BJ (cell line): ENCODE measurements at regions not wholly inside any gene's neighbourhood (a gene's known extent, or its start where the extent isn't known, plus 50 kb on each side); places are given as distances from the start of the nearest gene placed in this dataset.

Experiments used
- CTCF ChIA-PET: fragments of 350-600 bp; formaldehyde crosslinking; extraction: SDS; loops from one replicate; lab custom pipeline; 2021; ENCODE audit warnings: antibody characterized with exemption, inconsistent platforms; lab: Yijun Ruan, JAX
- POLR2A ChIA-PET: fragments of 300-600 bp; sonication (Branson Sonifier 250); formaldehyde crosslinking; extraction: SDS; loops from one replicate; lab custom pipeline; 2021; ENCODE audit warnings: antibody characterized with exemption; lab: Charles Lee
- DNase-seq: peaks from one replicate; pipeline ENCODE4 v3.0.0-alpha.2; 2011; ENCODE audit warnings: low read depth
- H3K27me3 ChIP-seq: 2 replicates; pipeline ENCODE4 v1.6.0; 2011; ENCODE audit warnings: low read length; ENCODE audit not compliant: control insufficient read depth, insufficient read depth
- H3K36me3 ChIP-seq: 2 replicates; pipeline ENCODE4 v1.5.1; 2011; ENCODE audit warnings: low read length; ENCODE audit not compliant: control insufficient read depth, insufficient read depth
- H3K4me3 ChIP-seq: 2 replicates; pipeline ENCODE4 v1.5.1; 2011; ENCODE audit warnings: low read depth, mild to moderate bottlenecking, control low read depth, low read length
- CTCF ChIP-seq: IDR thresholded peaks from 2 replicates; pipeline ENCODE4 v1.5.1; 2011; ENCODE audit warnings: low read depth, mild to moderate bottlenecking, control low read depth, inconsistent platforms, low read length, moderate library complexity; ENCODE audit not compliant: insufficient read depth

DNA sequence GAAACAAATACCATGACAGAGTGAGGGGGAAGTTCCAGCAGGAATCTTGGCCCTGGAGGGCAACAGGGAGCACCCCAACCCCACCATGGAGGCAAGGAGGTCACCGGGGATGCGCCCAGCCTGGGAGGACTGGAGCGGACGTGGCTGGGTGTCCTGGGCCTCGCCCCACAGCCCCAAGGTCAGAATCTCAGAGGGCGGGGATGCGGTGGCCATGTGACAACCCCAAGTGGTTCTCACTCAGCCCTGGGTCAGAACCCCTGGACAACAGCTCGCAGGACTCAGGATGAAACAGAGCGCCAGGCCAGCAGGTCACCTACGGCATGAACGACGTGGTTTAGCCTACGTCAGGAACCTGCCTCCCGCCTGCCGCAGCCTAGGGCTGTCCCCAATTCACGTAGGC lies 64.0 kb upstream of the ZNF354A start:
- ChIA-PET POLR2A (no interaction called here), CTCF (no interaction called here)
- Histone ChIP-seq H3K36me3 (no peaks in the 10 kb centered on the region), H3K4me3 (no peak overlapping the region), H3K27me3 (no peaks in the 10 kb centered on the region)
- no peak for DNase-seq
- no peak for TF ChIP-seq CTCF

- ChIA-PET POLR2A (no interaction called here), CTCF (no interaction called here)
- DNase-seq = no peak
- no peaks in the 10 kb centered on the region for H3K36me3 ChIP-seq
- H3K27me3 ChIP-seq = no peaks in the 10 kb centered on the region
- TF ChIP-seq CTCF = no peak
- H3K4me3 ChIP-seq = no peak overlapping the region
Observed at GRCh38 chr5:178793696-178794095, 63.2 kb upstream of the ZNF354A start.

DNA sequence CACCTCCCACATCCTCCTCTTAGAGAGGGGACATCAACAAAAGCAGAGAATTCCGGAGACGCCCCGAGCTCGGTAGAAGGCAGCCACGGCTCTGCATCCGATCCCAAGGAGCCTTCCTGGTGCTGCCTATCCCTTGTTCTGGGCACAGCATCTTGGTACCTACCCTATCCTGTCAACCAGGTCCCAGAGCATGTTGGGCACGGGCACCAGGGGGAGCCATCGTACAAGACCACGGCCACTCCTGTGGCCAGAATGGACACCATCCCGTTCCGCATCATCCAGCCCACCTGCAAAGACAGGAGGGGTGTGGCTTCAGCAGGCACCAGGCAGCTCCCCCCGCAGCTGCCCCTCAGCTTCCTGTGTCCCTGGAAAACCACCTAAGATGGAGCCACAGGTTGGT lies 62.7 kb upstream of the ZNF354A start:
- no peak for TF ChIP-seq CTCF
- POLR2A ChIA-PET = no interaction called here
- Histone ChIP-seq H3K4me3 (no peak overlapping the region), H3K27me3 (no peaks in the 10 kb centered on the region), H3K36me3 (no peaks in the 10 kb centered on the region)
- no peak for DNase-seq
- CTCF ChIA-PET = no interaction called here

GRCh38 chr5:178791976-178792375 lies 61.5 kb upstream of the ZNF354A start:
- ChIA-PET POLR2A (no interaction called here), CTCF (no interaction called here)
- Histone ChIP-seq H3K27me3 (no peaks in the 10 kb centered on the region), H3K4me3 (no peak overlapping the region), H3K36me3 (no peaks in the 10 kb centered on the region)
- no peak for DNase-seq
- TF ChIP-seq CTCF = no peak

DNA sequence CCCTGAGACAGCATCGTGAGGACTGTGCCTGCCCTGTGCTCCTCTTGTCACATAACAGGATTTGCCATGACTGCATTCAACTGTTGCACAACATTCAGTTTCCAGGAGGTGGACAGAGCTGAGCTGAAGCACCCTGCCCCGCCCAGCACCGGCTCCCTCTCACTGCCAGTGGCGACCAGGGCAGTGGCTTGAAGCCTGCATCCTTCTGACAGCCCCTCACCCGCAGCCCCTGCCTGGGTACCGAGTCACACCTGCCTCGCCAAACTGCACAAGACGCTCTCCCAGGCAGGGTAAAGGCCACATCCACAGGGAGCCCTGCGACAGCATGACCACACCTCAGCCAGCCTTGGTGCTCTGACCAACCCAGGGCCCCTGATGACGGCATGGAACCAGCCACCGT lies 59.9 kb upstream of the ZNF354A start:
- Histone ChIP-seq H3K27me3 (no peaks in the 10 kb centered on the region), H3K36me3 (no peaks in the 10 kb centered on the region), H3K4me3 (no peak overlapping the region)
- ChIA-PET CTCF (interaction anchor here (0.6 kb wide), 1 partner anchor 218 kb away, joined by 4 read pairs; no protein-coding TSS in a partner anchor), POLR2A (no interaction called here)
- DNase-seq = no peak
- no peak for TF ChIP-seq CTCF
